ENCODE measurements at regions not wholly inside any gene's neighbourhood (a gene's known extent, or its start where the extent isn't known, plus 50 kb on each side); places are given as distances from the start of the nearest gene placed in this dataset.

- no peak for TF ChIP-seq ZNF609 (CRISPR knock-in tag; IDR thresholded peaks at IDR 0.05; ENCODE audit: borderline replicate concordance)
- no peak for TF ChIP-seq NR4A1 (CRISPR knock-in tag; IDR thresholded peaks at IDR 0.05)
- TF ChIP-seq NR4A1 (tag; IDR thresholded peaks at IDR 0.05), result no peak
- TF ChIP-seq ZNF174 (CRISPR knock-in tag; IDR thresholded peaks at IDR 0.05), result no peak
- no peak for TF ChIP-seq TCFL5 (CRISPR knock-in tag; conservative IDR thresholded peaks at IDR 0.05)
- TF ChIP-seq RBBP5 (IDR thresholded peaks at IDR 0.05; ENCODE audit: borderline replicate concordance, insufficient read depth, low read length, poor library complexity, severe bottlenecking), result no peak
- no peak for TF ChIP-seq ZZZ3 (IDR thresholded peaks at IDR 0.05)
- TF ChIP-seq ZNF184 (CRISPR knock-in tag; IDR thresholded peaks at IDR 0.05), result no peak
- TF ChIP-seq TCF7L2 (IDR thresholded peaks at IDR 0.05; ENCODE audit: low read depth, low read length), result no peak
- TF ChIP-seq MLX (CRISPR knock-in tag; conservative IDR thresholded peaks at IDR 0.05), result no peak
- TF ChIP-seq ARNT (IDR thresholded peaks at IDR 0.05), result no peak
- TF ChIP-seq ZNF699 (CRISPR knock-in tag; IDR thresholded peaks at IDR 0.05; ENCODE audit: insufficient replicate concordance), result no peak
- no peak for TF ChIP-seq TEAD1 (CRISPR knock-in tag; IDR thresholded peaks at IDR 0.05)
- TF ChIP-seq MED1 (CRISPR knock-in tag; IDR thresholded peaks at IDR 0.05; ENCODE audit: borderline replicate concordance), result no peak
- no peak for TF ChIP-seq PYGO2 (tag; IDR thresholded peaks at IDR 0.05)
- TF ChIP-seq FOXJ3 (CRISPR knock-in tag; IDR thresholded peaks at IDR 0.05), result no peak
Measured at GRCh38 chr2:8394131-8394530, 287.7 kb upstream of the ID2 start (continued).

All from K562 (cell line).